ENCODE measurements at regions not wholly inside any gene's neighbourhood (a gene's known extent, or its start where the extent isn't known, plus 50 kb on each side); places are given as distances from the start of the nearest gene placed in this dataset.
A peak's percentile ranks its signal among the peaks of the same experiment; 100 is the strongest.
"Not testable (repeated sequence)": the region's sequence is repeated elsewhere in the genome, so short reads cannot be mapped to it uniquely, and the experiment has no call there.

DNA sequence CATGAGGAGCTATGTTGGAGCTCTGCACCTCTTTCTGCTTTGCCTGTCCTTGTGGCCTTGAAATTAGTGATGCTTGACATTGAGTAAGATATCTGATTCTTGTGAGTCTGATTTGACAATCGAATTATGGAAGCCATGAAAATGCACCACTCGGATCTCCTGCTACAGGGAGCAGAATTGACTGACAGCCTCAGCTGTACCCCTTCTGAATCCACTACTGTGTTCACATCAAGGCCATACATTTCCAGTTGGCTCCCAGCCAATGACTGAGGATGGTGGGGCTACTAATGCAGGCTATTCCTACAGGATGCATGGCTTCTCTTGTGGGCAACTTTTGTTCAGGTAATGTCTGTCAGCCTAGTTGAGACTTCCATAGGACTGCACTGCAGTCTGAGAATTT is 321.9 kb downstream of the REEP3 start:
- no peak for DNase-seq (ENCODE audit: low read depth in 2 of 2)

DNA sequence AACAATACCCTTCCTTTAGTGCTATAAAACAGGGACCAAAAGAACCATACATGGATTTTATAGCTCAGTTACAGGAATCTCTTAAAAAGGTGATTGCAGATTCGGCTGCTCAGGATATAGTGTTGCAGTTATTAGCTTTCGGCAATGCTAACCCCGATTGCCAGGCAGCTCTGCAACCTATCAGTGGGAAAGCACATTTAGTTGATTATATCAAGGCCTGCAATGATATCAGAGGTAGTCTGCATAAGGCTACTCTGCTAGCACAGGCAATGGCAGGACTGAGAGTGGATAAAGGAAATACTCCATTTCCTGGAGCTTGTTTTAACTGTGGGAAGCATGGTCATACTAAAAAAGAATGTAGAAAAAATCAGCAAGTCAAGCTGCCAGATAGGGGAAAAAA is 327.7 kb downstream of the REEP3 start:
- not testable (repeated sequence) for DNase-seq (ENCODE audit: low read depth in 2 of 2)

DNA sequence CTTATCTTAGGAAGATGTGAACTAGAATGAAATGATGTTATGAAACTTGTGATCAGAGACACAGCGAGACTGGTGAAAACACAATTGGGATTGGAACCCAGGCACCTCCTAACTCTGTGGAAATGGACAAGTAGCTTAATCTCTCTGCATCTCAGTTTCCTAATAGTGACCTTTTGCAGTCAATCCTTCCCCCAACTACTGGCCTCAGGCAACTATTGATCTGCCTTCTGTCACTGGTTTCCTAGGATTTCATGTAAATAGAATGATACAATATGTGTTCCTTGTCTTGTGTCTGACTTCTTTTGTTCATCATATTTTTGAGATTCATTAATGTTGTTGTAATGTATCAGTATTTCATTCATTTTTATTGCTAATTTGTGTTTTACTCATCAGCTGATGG is 341.7 kb downstream of the REEP3 start:
- DNase-seq (ENCODE audit: low read depth in 2 of 2), result no peak

DNA sequence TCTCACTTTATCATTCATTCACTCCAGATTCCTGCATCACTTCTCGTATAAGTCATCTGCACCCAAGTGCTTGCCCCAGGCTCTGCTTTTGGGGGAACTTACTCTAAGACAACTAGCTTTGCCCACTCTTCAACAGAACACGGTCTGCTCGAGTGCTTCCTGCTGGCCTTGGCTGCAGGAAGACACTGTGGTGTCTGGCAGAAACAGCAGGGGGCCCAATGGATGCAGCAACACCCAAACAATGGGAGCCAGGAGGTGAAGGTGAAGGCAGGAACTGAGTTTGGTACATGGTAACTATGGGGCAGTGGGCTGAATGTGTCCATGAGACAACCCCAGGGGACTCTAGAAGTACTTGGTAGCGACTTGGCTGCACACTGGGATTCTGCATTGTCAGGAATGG is 344.0 kb downstream of the REEP3 start:
- DNase-seq (ENCODE audit: low read depth in 2 of 2), result no peak

DNA sequence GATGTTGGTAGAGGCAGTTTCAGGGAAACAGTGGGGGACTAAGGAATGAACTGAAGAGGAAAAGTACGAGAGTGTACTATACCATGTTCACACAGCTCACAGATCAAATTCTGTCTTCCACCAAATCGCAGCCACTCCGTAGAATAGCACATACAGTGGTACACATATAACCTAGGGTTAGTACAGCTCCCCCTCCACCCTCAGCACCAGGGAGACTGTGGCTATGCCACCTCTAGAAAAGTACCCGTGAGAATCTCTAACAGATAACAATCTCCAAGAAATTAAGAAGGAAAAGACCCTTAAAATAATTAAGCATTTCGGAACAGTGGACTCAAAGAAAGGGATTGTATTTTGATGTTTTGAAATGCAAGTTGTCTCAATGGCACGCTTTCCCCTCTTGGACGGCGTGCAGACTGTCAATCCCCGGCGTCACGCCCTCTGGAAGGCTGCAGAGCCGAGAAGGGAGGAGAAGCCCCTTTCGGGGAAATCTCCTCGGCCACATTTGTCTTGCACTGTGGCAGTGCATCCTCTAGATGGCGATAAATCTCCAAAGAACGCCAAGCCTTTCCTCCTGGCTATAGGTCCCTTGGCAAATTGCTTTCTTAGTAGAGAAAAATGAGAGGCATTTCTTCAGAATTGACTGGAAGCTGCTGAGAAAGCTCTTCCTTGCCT is 345.0 kb downstream of the REEP3 start:
- DNase-seq (ENCODE audit: low read depth in 2 of 2), result peak; percentile 29 to 42

DNA sequence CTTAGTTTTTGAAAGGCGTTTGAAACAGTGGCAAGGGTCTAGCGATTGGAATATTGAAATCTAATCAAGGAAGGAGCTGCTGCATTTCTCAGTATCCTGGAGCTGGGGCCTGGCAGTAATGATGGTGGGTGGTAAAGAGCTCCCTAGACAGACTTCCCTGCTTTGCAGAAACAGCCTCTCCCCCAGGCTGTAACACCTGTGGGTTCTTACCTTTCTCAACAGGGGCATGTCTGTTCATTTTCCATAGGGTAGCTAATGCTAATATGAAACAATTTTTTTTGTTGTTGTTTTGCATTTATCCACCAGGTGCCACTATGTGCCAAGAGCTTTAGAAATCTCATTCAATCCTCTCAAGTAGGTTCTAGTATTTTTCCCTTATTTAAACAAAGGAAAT is 345.5 kb downstream of the REEP3 start:
- DNase-seq (ENCODE audit: low read depth in 2 of 2), result no peak

DNA sequence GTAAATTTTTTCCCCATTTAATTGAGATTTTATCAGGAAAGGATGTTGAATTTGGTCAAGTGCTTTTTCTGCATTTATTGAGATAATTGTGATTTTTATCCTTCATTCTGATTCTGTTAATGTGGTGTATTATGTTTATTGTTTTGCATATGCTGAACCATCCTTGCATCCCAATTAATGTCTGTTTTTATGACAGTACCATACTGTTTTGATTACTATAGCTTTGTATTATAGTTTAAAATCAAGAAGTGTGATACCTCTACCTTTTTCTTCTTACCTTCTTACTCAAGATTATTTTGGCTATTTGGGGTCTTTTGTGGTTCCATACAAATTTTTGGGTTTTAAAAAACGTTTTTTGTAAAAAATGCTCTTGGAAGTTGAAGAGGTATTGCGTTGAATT is 357.2 kb downstream of the REEP3 start:
- no peak for DNase-seq (ENCODE audit: low read depth in 2 of 2)

DNA sequence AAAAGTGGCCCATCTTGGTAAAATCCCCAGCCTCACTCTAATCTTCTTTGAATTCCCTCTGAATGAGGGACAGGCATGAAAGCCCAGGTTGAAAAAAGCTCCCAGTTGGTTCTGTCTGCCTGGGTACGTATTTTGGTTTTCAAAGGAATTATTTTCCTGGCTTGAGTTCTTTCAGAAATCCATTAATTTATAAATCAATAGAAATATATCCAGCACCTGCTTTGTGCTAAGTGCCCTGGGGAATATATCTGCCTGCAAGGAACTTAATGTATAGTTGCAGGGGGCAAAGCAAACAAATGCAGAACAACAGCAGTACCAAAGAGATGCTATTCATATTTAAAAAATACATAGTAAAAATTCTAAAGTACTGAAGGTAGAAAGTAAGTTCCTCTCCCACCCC is 362.7 kb downstream of the REEP3 start:
- no peak for DNase-seq (ENCODE audit: low read depth in 2 of 2)

DNA sequence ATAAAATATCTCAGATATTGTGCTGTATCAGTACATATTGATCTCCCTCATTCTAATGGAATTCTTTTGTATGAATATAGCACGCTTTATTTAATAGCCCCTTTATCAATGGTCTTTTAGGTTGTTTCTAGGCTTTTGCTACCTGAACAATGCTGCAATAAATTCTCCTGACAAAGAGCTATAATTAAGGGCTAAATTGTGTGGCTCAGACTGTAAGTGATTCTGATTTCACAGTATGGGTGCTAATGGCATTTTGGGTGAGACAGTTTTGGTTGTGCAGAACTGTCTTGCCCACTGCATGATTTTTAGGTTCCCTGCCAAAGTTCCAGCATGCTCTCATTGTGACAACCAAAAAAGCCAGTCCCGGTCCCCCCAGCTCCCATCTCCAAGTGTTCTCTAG is 363.2 kb downstream of the REEP3 start:
- DNase-seq (ENCODE audit: low read depth in 2 of 2), result no peak

DNA sequence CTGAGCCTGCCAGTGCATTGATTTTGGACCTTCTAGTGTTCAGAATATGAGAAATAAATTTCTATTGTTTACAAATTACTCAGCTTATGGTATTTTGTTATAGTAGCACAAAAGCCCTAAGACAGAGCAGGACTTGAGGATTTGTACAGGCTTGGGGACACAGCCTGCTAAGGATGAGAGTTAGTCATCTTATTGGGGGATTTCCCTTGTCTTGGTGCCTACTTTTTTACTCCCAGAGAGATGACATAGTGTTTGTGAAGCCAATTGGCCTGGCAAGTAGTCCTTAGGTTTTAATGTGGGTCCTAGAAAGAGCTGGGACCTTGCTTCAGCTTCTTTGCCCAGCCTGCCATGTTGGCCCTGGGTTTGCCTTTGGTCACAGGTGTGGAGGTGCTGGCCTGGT is 364.0 kb downstream of the REEP3 start:
- no peak for DNase-seq (ENCODE audit: low read depth in 2 of 2)

DNA sequence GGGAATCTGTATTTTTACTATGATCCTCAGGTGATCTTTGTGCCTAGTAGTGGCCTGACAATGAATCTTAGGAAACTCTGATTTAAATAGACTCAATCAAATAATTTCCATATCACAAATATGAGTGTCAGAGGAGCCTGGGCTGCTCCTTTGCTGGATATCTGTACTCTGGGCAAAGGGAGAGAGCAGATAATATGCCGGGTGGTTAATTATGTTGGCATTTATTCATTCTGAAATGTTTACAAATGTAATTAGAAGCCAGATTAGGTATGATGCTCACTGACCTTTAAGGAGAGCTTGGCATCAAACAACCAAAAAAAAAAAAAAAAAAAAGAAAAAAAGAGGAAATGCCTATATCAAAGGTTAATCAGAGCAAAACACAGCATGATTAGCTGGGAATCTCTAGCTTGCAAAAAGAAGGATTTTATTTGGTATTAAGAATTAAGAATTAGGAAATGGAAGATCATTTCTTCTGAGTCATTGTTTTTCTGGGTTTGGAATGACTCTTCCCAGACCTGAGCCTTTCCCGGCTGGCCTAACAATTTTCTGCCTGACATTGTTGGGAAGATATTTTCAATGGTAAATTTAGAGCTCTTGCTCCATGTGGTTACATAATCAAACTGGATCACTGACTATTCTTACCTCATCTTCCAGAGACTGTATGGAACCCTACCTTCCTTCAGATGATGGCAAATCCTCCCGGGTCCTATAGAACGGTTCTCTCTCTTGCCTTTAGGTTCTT is 365.3 kb downstream of the REEP3 start:
- no peak for DNase-seq (ENCODE audit: low read depth in 2 of 2)

DNA sequence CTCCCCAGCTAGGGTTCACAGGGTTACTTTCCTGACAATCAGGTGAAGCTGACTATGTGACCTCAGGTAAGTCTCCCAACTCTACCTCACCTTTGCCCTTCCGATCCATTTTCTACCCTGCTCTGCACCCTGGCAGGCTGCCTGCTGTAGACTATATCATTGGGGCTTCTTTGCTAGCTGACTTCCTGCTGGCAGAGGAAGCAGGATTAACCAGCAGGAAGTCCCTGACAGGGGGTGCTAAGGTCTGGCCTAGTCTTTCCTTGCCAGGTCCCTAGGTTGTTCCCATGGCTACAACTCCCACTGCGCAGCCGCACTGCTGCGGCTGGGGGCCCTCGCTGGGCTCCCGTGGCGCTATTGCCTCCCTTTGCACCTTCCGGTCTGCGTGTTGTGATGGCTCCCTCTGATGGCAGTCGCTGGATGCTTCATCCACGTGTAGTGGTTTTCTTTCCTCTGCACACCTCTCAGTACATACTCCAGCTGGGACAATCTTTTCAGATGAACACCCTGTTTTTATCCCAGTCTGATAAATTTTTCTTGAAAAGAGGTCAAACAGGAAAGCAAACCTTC is 365.9 kb downstream of the REEP3 start:
- DNase-seq (ENCODE audit: low read depth in 2 of 2), result no peak

DNA sequence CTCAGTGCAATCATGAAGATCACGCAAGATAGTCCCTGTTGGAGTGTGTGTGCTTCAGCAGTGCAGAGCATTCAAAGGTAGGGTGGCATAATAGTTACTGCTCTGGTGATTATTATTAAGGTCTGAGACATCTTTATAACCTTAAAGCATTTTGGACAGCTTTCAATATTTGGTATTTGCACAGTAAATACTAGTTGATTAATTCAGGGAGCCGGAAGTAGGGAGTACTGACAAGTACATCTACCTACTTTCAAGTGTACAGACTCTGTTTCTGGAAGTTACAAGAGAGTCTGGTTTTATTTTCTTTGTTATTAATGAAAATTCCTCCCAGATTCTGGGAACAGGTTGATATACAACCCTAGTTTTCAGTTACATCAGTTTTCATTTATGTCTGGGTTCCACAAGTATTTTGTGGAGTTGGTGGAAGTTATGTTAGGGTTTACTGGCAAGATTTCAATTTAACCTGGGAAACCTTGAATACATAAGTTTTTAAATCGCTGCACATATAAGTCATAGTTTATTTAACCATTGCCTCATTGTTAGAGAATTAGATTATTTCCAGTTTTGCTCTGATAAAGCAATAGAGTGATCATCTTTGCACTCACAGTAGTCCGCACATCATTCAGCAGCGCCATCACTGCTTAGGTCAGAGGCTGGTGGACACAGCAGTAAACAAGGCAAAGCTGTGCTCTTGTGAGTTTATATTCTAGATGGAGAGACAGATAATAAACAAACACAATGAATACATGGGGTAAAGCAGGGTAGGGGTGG is 366.6 kb downstream of the REEP3 start:
- DNase-seq (ENCODE audit: low read depth in 2 of 2), result no peak

DNA sequence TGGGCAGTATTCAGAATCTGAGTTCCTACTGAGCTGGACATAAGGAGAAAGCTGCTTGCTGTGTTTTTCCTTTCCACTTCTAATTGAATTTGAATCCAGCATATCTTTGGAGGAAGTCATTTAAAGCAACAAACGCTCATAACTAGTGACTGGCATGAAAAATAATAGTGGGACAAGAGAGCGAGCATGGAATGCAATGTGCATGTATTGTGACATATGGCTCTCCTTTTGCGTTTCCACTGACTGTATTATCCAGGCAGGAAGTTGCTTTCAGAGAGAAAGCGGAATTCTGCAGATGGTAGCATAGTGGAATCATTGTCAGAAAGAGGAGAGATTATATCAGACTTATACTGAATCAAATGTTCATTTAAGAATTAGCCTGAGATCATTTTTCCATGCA is 368.6 kb downstream of the REEP3 start:
- no peak for DNase-seq (ENCODE audit: low read depth in 2 of 2)

DNA sequence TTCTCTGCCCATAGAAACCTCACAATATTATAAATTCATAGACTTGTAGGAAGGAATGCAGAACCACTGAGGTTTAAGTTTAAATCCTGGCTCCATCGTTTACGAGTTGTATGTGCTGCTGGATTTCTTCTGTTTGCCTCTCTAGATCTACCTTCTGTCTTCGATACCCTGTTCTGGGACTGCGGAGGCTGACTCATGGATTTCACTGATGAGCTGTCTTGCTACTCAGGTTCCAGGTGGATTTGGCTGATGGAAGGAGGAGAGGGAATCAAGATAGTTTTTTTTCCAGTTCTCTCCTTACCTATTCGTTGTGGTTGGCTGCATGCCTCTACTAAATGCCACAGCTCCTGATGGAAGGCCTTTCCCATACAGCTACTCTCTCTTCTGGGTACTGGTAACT is 375.8 kb downstream of the REEP3 start:
- DNase-seq (ENCODE audit: low read depth in 2 of 2), result no peak

DNA sequence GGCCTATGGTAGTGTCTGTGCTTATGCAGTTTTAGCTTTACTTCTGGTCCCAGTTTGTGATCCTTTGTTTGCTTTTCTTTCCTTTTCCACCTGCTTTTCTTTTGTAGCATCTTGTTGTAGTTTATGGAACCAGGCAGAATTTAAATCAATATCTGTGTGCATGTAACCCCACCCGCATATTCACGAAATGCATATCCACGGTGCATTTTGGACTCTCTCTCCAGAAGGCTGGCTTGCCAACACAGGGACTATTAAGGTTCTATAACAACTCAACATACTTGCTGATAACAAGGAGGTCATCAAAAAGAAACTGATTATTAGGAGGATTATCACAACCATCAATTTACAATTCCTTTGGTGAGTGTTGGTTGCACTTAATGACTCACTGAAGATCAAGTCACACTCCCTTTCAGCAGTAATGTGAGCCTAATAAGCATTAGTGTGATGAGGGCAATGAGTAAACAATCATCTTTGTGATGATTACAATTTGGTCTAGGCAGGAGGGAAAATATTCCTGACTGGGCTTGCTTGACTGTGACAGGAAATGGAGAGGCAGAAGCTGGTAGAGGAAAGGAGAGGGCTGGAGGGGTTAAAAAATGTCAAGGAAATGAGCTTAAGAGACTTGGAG is 378.6 kb downstream of the REEP3 start:
- no peak for DNase-seq (ENCODE audit: low read depth in 2 of 2)

DNA sequence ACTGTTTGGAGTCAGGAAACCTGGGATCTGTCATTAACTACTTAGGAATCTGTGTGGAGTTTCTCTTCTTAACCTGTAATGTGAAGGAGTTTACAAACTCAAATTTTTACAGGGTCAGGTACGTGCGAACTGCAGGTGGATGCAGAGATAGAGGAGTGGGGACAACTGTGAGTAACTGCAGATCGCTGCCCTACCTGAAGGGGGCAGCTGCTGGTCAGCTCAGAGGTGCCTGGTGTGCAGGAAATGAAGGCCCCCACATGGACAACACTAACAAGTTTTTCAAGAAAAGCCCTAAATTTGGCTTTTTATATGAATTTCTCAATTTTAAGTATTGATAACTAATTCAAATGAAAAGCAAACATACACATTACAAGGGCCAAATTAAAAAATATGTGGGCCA is 380.0 kb downstream of the REEP3 start:
- no peak for DNase-seq (ENCODE audit: low read depth in 2 of 2)

DNA sequence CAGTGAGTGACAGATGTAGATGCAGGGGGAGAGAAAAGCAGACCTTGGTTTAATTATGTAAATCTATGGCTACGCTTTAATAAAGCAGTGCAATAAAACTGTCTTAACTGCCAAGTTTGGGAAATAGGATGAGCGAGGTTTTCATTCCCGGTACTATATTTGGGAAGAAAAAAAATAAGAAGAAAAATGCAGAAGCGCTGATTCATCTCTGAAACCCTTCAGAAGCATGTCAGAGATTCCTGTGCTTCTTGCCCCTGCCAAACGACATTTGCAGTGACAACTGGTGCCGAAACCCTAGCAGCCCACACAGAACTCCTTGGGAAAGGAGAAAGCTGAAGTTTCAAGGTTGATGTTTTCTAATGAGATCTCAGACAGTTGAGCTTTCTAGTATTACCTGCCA is 380.7 kb downstream of the REEP3 start:
- peak; percentile 48 to 50 for DNase-seq (ENCODE audit: low read depth in 2 of 2)

DNA sequence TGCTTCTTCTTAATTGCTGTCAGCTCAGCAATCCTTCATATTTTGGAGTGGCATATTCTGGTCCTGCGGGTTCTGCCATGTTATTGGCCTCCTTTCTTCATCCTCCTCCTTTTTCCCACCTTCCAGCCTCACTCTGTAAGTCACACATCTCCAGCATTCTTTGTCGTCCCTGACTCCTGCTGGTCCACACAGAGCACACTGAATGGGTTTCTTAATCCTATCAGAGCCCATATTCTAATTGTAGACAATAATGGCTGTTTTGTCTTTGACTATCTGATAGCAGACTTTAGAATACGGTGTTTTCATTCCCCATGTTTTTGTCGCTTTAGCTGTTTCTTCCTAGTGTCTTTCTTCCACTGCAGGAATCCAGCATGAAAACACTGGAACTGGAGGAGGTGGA is 389.6 kb downstream of the REEP3 start:
- DNase-seq (ENCODE audit: low read depth in 2 of 2), result no peak

DNA sequence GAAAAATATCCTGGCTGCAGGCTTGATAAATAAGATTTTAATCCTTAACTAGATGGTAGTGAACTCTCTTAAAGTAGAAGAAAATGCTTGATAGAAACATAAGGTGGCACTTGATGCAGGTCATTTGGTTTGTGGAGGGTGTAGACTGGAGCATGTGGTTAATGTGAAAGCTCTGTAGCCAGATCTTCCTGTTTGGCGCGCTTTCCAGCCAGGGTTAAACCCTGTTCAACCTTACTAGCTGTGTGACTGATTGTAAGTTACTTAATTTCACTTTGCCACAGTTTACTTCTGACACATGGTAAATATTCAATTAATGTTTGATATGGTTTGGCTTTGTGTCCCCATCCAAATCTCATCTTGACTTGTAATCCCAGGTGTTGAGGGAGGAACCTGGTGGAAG is 394.0 kb downstream of the REEP3 start:
- no peak for DNase-seq (ENCODE audit: low read depth in 2 of 2)

DNA sequence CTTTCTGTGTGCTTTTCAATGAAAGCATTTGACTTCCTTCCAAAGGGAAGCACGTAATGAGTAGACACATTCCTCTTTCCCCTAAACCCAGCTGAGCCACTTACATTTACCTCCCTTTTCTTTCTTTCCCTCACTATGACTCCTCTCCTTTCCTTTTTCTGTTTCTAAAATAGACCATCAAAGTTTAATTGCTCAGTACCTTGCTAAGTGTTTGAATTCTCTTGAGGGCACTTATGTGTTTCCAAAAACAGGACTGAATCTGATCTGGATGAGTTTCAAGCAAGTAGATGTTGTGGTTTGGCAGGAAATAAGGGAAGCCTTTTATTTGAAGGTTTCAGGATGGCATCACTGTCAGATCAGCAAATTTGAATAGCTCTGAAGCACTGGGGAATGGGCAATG is 396.2 kb downstream of the REEP3 start:
- DNase-seq (ENCODE audit: low read depth in 2 of 2), result no peak

DNA sequence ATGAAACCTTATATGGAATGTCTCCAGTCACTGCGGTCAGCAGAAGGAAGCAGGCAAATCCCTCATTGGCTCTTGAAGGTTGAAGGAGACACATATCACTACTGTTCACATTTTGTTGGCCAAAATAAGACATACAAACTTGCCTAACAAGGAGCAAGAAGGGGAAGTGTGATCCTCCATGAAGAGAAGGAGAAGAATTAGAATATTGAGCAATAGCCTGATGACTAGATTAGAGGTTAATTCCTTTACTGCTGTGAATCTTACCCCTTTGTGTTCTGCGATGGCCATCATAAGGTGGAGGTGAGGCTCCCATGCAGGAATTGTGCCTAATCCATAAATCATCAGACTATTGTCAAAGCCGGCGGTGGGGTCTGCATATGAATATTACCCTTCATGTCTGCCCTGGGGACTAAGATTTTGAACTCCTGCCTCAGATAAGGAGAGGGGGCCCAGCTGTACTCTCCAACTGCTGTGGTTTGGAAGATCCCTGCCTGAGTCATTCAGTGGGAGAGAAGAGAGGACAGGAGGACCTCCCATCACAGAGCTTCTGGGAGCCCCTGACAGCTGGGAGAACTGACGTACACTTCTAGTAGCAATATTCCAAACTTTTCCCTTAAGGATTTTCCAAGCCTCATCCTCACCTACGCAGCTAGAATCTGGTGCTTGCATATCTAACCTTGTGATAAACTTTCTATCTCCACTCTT is 398.5 kb downstream of the REEP3 start:
- no peak for DNase-seq (ENCODE audit: low read depth in 2 of 2)
